ENCODE measurements at regions not wholly inside any gene's neighbourhood (a gene's known extent, or its start where the extent isn't known, plus 50 kb on each side); places are given as distances from the start of the nearest gene placed in this dataset.
"Not testable (repeated sequence)": the region's sequence is repeated elsewhere in the genome, so short reads cannot be mapped to it uniquely, and the experiment has no call there.

GRCh38 chr5:163692091-163692490 lies 186.7 kb downstream of the MAT2B start:
- in situ Hi-C loops (cut with MboI; ENCODE audit: low sequenced_read_pairs), result no loop called here

DNA sequence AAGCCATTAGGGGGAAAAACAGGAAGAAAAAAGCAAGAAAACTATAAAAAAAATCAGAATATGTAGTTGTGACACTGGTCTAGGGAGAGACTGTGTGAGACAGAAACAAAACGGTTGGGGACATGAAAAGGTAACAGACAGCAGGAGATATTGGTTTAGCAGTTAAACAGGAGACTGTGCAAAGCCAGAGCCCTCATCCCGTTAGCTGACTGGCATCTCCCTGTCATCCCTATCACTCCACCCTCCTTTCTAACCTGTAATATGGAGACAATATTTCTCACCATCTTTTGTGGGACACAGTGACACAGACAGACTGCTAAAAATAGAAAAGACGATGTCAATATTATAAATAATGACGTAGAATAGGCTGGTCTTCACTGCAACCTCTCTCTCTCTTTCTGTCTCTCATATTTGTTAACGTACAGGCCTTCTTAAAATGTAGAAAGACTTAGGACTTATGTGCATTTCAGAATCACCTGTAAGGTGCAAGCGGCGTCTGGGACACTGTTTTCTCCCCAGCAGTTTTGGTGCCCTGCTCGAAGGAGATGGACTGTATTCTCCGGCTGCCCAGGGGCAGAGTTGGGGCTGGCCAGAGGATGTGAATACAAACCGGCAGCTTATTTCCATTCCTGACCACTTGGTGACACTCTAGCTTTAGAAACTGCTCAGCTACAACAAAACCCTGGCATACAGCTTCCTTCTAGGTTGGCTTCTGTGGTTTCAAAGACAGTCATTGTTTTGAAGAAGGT lies 190.6 kb downstream of the MAT2B start:
- in situ Hi-C loops (cut with MboI; ENCODE audit: low sequenced_read_pairs), result no loop called here

DNA sequence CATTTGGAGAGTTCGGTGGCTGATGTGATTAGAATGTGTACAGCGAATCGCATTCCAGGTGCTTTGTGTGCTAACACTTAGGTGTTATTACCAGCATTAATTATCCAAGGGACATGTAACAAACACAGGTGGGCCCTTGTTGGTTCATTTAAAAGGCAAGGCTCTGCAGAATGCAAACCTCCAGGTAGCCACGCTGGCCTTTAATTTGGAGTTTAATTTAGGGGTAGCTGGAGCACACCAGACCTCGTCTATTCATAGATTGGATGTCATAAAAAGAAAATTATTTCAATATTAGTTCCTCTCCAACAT lies 191.1 kb downstream of the MAT2B start:
- in situ Hi-C loops (cut with MboI; ENCODE audit: low sequenced_read_pairs), result no loop called here

DNA sequence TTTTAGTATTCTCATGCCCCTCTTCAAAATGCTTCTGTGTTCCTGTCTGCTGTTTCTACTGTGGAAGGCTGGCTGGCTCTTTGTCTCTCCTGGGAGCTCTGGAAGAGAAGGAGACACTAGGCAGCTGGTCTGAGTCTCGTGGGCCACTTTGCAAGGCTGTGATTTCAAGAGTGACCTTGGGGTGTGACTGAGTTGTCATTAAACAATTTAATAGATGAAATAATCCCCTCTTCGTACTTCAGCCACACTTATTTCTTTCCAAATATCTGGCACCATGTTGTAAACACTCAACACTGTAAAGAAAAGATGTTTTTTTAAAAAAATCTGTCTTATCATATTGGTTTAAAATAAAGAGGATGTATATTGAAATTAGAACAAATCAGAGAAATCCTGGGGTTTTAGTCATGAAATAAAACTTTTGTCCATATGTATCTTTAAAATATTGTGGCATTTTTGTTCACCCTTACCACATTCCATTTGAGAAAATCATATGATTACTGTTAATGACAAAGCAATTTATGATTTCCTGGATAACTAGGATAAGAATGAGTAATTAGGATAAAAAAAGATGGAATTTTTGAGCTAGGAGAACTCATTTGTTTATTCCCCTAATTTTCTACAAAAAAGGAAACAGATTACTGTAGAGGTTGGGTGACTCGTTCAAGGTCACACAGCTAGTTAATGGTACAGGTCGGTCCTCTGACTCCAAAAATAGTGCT lies 200.8 kb downstream of the MAT2B start:
- in situ Hi-C loops (cut with MboI; ENCODE audit: low sequenced_read_pairs), result no loop called here

DNA sequence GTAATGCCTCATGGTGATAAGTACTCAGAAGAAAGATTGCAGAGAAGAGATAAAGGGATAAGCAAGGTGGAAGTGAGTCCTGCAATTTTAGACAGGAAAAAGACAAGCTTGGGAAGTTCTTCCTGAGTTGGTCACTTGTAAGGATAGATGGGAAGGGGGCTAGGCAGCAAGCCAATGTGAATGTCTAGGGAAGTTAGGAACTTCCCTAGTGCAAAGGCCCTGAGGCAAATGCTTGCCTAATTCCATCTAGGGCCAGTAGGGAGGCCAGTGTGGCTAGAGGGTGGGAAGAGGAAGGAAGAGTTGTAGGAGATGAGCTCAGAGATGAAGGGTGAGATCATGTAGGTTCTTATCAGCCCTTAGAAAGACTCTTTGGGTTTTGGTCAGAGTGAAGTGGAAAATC lies 206.6 kb downstream of the MAT2B start:
- in situ Hi-C loops (cut with MboI; ENCODE audit: low sequenced_read_pairs), result no loop called here

GRCh38 chr5:163718272-163718671 lies 212.9 kb downstream of the MAT2B start:
- in situ Hi-C loops (cut with MboI; ENCODE audit: low sequenced_read_pairs), result no loop called here

GRCh38 chr5:163724305-163724704 lies 218.9 kb downstream of the MAT2B start:
- in situ Hi-C loops (cut with MboI; ENCODE audit: low sequenced_read_pairs), result no loop called here

GRCh38 chr5:163727028-163727427 lies 221.6 kb downstream of the MAT2B start:
- in situ Hi-C loops (cut with MboI; ENCODE audit: low sequenced_read_pairs), result no loop called here

GRCh38 chr5:163730206-163730756 lies 224.9 kb downstream of the MAT2B start:
- in situ Hi-C loops (cut with MboI; ENCODE audit: low sequenced_read_pairs), result no loop called here

DNA sequence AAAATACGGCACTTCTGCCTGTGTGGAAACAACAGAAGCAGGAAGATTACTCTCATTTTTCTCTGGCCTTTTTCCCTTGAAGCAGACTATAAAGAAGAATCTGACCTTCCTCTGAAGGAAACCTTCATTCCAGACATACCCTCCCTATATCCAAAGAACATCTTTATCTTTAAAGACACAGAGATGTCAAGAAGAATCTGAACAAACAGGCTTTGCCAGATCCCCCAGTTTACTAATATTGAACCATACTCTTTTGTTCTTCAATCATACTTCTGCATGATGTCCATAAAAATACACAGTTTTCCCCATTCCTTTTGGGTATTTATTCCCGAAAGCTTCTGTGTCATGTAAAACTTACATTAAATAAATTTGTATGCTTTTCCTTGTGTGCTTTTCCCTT lies 225.8 kb downstream of the MAT2B start:
- in situ Hi-C loops (cut with MboI; ENCODE audit: low sequenced_read_pairs), result no loop called here

GRCh38 chr5:163735069-163735468 lies 229.7 kb downstream of the MAT2B start:
- in situ Hi-C loops (cut with MboI; ENCODE audit: low sequenced_read_pairs), result no loop called here

DNA sequence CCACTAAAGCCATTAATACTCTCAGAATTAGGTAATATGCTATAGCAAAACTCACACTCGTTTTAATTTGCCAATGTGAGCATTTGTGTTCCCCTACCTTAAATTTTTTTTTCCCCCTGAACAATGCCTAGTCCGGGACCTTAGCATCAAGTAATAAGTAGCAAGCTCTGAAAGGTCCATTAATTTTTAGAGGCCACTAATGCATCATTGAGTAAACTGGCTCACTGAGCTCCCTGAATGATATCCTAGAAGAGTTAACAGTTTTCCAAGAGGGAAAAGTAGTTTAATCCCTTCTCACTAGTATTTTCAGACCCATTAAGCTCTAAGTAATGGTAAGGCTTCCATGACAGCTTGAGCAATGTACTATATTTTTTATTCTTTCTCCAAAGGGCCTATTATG lies 242.2 kb downstream of the MAT2B start:
- in situ Hi-C loops (cut with MboI; ENCODE audit: low sequenced_read_pairs), result no loop called here

DNA sequence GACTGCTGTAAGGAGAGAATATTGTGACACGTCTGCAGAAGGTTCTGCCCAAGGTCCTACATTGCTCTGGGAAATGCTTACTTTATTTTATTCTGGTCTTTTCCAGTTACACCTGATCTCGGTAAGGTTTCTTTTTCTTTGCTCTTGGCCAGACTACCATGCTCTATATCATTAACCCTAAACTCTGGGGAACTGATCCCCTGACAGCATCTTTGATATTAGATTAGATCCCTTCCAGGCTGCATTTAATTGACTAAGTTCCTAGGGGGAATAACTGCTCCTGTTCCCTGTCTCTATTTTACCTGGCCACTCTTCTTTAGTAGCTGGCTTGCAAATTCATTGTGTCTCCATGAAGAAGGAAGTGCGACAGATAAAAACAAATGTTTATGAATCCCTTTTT lies 243.5 kb downstream of the MAT2B start:
- in situ Hi-C loops (cut with MboI; ENCODE audit: low sequenced_read_pairs), result no loop called here

- in situ Hi-C loops (cut with MboI; ENCODE audit: low sequenced_read_pairs), result not testable (repeated sequence)
These were observed 245.0 kb downstream of the MAT2B start for GRCh38 chr5:163750415-163750814.

GRCh38 chr5:163755505-163755904 lies 250.1 kb downstream of the MAT2B start:
- in situ Hi-C loops (cut with MboI; ENCODE audit: low sequenced_read_pairs), result no loop called here

DNA sequence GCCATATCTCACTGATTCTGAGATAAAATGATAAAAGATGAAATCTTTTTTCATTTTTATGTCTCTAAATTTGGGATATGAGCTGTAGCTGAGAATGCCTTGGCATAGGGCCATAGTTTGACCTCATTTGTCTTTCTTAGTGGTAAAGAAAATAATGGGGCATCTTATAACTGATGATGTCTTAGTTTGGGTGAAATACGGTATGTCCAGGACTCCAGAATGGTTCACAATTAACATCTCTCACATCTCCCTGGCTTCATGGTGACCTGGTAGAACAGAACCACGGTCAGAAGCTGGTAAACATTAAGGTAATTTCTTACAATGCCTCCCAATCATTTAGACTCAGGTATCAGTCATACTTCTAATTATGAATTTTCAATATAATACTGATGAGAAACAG lies 250.8 kb downstream of the MAT2B start:
- in situ Hi-C loops (cut with MboI; ENCODE audit: low sequenced_read_pairs), result no loop called here

DNA sequence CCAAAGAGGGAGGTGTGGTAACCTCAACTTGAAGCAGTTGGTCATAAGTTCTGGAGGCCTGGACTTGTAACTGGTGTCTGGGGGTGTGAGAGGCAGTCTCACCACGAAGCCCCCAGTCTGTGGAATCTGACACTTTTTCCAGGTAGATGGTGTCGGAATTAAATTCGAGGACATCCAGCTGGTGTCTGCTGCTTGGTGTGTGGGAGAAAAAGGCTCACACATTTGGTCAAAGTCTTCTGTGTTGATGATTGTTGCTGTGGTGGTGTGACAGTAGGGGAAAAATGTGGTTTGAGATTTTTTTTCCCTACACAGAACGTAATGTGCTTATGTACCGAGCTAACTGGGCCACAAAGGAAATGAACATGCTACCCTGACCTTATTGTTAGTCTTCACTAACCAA lies 251.9 kb downstream of the MAT2B start:
- in situ Hi-C loops (cut with MboI; ENCODE audit: low sequenced_read_pairs), result no loop called here

- in situ Hi-C loops (cut with MboI; ENCODE audit: low sequenced_read_pairs), result no loop called here
These were observed 252.9 kb downstream of the MAT2B start for GRCh38 chr5:163758283-163758711.

GRCh38 chr5:163759000-163759704 lies 253.7 kb downstream of the MAT2B start:
- in situ Hi-C loops (cut with MboI; ENCODE audit: low sequenced_read_pairs), result no loop called here

GRCh38 chr5:163760498-163760897 lies 255.1 kb downstream of the MAT2B start:
- in situ Hi-C loops (cut with MboI; ENCODE audit: low sequenced_read_pairs), result no loop called here

DNA sequence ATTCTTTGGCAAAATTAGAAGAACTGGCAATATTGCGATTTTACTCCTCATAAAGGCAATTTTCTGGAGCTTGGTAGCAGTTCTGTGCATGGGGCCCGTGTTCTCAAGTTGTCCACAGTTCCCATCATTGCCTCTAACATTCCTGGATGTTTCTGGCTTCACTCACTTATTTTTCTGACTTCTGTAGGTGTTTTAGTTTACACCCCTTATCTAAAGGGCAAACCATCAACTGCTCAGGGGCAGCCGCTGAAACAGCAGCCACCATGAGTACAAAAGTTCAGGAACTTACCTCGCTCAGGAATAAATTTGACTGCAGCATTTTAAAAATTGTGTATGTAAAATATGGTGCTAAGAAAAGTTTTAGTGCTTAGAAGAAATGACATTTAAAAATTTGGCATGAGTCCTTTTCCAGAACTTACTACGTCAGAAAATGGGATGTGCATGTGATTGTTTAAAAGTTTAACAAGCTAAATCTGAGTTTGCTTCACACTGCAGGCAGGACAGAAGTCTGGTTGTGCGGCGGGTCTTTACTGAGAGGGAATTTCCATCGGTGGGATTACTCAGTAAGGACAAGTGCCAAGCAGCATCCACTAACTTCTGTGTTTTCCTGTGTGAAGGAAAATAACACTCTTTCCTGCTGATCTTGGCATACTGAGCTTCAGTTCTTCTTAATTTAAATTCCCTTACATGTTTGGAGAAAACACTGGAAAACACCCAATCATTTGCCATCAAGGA lies 261.7 kb downstream of the MAT2B start:
- in situ Hi-C loops (cut with MboI; ENCODE audit: low sequenced_read_pairs), result no loop called here
